ENCODE measurements at regions not wholly inside any gene's neighbourhood (a gene's known extent, or its start where the extent isn't known, plus 50 kb on each side); places are given as distances from the start of the nearest gene placed in this dataset.

GRCh38 chr4:116480546-116480945 is 604.8 kb downstream of the TRAM1L1 start:
- TF ChIP-seq EP300 (IDR thresholded peaks at IDR 0.05; ENCODE audit: borderline replicate concordance) = no peak
- TF ChIP-seq YY1 (IDR thresholded peaks at IDR 0.05; ENCODE audit: low read depth) = no peak
- no peak for TF ChIP-seq TAF1 (IDR thresholded peaks at IDR 0.05; ENCODE audit: low read depth)
- no peak for TF ChIP-seq NFIC (IDR thresholded peaks at IDR 0.05)
- TF ChIP-seq, protein P1, sequence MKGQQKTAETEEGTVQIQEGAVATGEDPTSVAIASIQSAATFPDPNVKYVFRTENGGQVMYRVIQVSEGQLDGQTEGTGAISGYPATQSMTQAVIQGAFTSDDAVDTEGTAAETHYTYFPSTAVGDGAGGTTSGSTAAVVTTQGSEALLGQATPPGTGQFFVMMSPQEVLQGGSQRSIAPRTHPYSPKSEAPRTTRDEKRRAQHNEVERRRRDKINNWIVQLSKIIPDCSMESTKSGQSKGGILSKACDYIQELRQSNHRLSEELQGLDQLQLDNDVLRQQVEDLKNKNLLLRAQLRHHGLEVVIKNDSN (IDR thresholded peaks at IDR 0.05) = no peak
- TF ChIP-seq MAX (IDR thresholded peaks at IDR 0.05) = no peak
- TF ChIP-seq TCF12 (IDR thresholded peaks at IDR 0.05; ENCODE audit: low read depth) = no peak
- no peak for TF ChIP-seq REST (IDR thresholded peaks at IDR 0.05; ENCODE audit: low read depth)
- no peak for TF ChIP-seq FOXM1 (IDR thresholded peaks at IDR 0.05; ENCODE audit: borderline replicate concordance, low read depth)
- no peak for TF ChIP-seq RAD21 (IDR thresholded peaks at IDR 0.05; ENCODE audit: low read depth)
